HG03378 (cell line): ENCODE measurements at regions not wholly inside any gene's neighbourhood (a gene's known extent, or its start where the extent isn't known, plus 50 kb on each side); places are given as distances from the start of the nearest gene placed in this dataset.

Experiments
- ATAC-seq: cut with Tn5 transposase; IDR thresholded peaks from one replicate; pipeline ENCODE4 v1.9.1; 2021; ENCODE audit warnings: mild to moderate bottlenecking, moderate library complexity; ENCODE audit not compliant: unreplicated experiment

- no peak for ATAC-seq
Observed at GRCh38 chr2:16855183-16855582, 189.5 kb upstream of the CYRIA start.

DNA sequence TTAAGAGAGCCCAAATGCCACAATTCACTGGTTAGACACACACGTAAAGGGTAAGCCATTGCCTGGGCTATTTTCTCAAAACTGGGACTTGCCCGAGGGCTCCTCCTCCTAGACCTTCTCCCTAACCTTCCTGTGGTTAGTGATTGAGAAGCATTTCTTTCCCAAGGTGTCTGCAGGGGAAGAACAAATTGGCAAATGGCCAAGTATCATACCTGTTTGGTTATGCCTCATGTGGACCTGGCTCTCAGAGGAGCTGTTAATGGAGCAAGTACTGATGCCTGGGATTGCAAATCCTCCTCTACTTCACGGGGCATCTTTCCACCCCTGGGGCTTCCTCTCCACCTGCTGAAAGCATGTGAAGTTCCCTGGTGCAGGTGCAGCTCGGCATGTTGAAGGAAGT, 187.5 kb upstream of the CYRIA start:
- no peak for ATAC-seq

- no peak for ATAC-seq
Observed at GRCh38 chr2:16852651-16853050, 187.0 kb upstream of the CYRIA start.

- no peak for ATAC-seq
Observed at GRCh38 chr2:16851126-16851525, 185.5 kb upstream of the CYRIA start.

GRCh38 chr2:16840496-16841172, 175.0 kb upstream of the CYRIA start:
- ATAC-seq: no peak

DNA sequence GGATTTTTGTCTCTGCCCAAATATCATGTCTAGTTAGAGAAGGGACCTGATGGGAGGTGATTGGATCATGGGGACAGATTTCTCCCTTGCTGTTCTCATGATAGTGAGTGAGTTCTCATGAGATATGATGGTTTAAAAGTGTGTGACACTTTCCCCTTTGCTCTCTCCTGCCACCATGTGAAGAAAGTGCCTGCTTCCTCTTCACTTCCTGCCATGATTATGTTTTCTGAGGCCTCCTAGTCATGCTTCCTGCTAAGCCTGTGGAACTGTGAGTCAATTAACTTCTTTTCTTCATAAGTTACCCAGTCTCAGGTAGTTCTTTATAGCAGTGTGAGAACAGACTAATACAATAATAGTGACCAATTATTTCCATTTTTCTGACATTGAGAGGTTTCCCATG, 167.3 kb upstream of the CYRIA start:
- no peak for ATAC-seq

DNA sequence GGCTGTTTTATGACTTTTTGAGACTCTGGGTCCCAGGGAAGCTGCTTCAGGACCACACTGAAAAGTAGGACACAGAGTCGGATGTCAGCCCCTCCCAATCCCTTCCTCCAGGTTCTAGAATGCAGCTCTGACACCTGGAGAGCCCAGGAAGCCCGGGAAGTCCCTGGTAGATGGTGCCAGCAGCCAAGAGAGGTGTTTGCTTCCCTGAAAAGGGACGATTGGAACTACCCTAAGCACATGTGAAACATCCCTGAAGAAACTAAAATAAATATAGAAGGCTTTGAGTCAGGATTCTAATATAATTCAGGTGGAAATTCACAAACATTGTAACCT, 163.2 kb upstream of the CYRIA start:
- ATAC-seq: no peak

DNA sequence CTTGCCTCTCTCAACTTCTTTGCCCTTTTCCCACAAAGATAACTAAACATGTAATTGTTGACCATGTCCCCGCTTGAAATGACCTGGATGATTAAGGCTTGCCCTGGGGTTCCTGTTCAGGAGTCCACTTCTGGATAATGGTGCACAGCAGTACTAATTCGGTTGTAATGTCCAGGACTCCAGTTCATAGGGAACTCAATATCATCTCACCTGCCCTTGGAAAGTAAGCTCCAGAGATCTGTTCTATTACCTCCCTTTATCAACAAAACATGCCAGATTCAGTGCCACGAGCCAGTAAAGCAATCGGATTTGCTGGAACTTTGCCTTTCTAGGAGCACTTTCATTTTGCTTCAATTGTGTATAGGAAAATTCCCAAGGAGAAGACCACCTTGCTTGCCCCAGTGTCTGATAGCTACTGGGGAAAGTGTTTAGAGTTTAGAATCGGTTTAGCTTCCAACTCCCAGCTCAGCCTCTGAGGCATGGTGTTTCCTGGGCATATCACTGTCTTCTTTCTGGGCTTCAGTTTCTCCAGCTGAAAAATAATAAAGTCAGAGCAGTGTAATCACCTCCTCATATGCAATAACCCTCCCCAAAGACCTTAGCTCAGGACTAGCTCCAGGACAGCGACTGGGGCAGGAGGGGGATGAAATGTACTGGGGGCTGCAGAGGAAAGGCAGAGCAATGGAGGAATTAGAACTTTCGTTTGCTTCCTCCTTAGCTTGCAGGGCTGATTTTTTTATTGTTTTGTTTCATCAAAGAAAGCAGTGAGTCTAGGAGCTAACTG, 162.6 kb upstream of the CYRIA start:
- ATAC-seq: no peak

DNA sequence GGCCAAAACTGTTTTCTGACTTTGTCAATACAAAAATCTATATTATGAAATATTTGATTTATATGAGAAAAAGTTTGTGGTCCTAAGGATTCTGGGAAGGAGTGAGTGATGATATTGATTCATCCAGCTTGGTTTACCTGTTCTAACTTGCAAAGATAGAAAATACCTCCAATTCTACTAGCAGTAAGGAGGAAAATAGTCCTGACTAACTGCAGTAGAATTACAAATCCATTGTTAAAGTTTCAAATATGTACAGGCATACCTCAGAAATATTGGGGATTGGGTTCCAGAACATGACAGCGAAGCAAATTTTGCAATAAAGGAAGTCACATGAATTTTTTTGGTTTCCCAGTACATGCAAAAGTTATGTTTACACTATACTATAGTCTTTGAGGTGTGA, 158.8 kb upstream of the CYRIA start:
- ATAC-seq: no peak

- ATAC-seq: no peak
Observed at GRCh38 chr2:16821692-16822091, 156.1 kb upstream of the CYRIA start.

GRCh38 chr2:16818203-16818556, 152.5 kb upstream of the CYRIA start:
- no peak for ATAC-seq

GRCh38 chr2:16817305-16818202, 151.9 kb upstream of the CYRIA start:
- no peak for ATAC-seq

- no peak for ATAC-seq
Observed at GRCh38 chr2:16816522-16816921, 150.9 kb upstream of the CYRIA start.

DNA sequence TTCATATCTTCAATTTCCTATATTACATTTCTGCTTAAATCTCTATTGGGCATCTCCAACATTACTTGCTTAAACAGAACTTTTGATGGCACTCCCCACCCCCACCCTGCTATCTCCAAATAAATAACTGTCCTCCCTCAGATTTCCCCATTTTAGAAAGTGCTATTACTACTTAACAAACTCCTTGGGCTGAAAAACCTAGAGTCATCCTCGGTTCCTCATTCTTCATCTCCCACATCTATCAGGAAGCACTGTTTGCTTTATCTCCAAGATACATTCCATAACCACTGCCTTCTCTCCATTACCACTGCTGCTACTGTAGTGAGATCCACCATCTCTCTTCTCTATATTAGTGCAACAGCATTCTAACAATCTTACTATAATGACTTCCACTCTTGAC, 150.4 kb upstream of the CYRIA start:
- no peak for ATAC-seq

DNA sequence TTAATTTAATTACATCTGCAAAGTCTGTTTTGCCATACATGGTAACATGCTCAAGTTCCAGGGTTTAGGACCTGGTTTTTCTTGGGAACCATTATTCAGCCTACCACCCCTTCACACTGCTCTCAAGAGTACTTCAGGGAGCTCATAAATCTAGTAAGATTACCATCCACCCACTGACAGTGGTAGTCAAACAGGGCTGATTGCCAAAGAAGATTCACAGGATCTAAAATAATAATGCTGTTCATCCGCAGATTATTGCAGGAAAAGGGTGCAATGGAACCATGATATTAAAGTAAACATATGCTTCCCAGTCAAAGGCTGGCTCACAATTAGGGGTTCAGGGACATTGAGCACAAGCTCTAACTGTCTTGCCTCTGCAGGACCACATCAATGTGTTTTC, 148.0 kb upstream of the CYRIA start:
- ATAC-seq: no peak

GRCh38 chr2:16798472-16798871, 132.8 kb upstream of the CYRIA start:
- ATAC-seq: no peak

DNA sequence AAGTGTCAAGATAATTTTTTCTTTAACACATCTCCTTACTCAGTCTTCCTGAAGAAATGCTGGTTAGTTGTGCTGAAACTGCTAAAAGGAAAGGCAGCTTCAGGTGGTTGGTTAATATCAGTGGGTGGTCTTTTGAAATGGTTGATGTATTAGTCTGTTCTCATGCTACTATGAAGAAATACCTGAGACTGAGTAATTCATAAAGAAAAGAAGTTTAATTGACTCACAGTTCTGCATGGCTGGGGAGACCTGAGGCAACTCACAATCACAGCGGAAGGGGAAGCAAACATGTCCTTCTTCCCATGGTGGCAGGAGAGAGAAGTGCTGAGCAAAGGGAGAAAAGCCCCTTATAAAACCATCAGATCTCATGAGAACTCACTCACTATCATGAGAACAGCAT, 125.9 kb upstream of the CYRIA start:
- no peak for ATAC-seq

DNA sequence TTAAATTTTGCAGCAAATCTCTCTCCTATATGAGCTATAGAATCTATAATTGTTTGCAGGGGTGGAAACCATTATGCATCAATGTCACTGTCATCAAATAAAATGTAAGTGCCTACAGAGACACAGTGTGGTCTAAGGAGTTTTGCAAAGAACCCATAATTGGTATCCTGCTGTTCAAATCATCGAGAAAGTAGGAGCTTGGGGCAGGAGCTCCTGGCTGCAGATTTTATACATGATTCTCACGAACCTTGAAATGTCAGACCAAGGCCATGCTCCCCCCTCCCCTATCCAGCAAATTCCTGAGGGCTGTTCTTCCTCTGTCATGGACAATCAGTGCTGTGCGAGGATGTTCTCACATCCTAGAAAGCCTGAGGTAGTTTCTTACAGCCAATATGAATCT, 119.5 kb upstream of the CYRIA start:
- ATAC-seq: no peak

GRCh38 chr2:16784652-16785051, 119.0 kb upstream of the CYRIA start:
- no peak for ATAC-seq

DNA sequence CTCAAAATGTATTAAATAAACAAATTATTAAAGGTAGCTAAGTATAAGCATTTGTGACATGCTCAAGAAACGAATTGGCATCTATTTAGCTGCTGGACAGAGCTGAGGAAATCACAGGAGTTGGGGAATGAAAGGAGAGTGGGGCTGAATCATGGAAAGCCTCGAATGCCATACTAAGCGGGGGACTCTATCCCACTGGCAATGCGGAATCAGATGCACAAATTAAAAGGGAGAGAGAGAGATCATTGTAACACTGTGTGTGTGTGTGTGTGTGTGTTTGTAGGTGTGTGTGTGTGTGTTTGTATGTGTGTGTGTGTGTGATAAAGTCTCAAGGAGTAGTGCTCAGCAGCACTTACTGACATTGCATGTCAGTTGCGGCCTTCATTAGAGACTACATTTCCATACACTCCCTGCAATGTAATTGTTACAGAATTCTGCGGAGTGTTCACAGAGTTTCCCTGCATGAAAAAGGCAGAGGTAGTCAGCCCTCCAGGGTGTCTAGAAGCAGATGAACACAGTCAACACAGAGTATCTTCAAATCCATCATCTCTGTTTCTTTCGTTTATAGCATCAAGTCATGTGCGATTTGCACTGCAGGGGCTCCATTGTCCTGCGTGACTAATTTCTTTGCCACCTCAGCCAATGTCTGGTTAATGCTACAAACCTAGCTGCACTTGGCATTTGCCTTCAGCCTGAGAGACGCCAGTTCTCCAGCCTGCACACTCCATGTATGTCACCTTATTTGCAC, 111.7 kb upstream of the CYRIA start:
- no peak for ATAC-seq

GRCh38 chr2:16775899-16776231, 110.2 kb upstream of the CYRIA start:
- no peak for ATAC-seq
